Esophagus muscularis mucosa (tissue), 3 donors: ENCODE measurements at regions not wholly inside any gene's neighbourhood (a gene's known extent, or its start where the extent isn't known, plus 50 kb on each side); places are given as distances from the start of the nearest gene placed in this dataset.

Experiments used
- CTCF ChIP-seq, 3 experiments: fragments of 200-600 bp in 2 of 3; fragments of 450-650 bp in 1 of 3; sonication (generic) in 2 of 3; IDR thresholded peaks; one replicate each; pipeline ENCODE4 v1.5.1; 2017 to 2019; ENCODE audit warnings: antibody characterized with exemption in 3 of 3, mild to moderate bottlenecking in 2 of 3, moderate library complexity in 1 of 3
- POLR2A ChIP-seq: fragments of 450-650 bp; IDR thresholded peaks from one replicate; pipeline ENCODE4 v1.6.1; 2017; ENCODE audit warnings: antibody characterized with exemption, moderate library complexity, mild to moderate bottlenecking, low read depth

GRCh38 chr4:123701131-123701575, 304.6 kb downstream of the SPRY1 start:
- TF ChIP-seq POLR2A (no peak), CTCF (IDR thresholded peaks at IDR 0.05) (no peak)
